Cardiac fibroblast (primary cell): ENCODE measurements at regions not wholly inside any gene's neighbourhood (a gene's known extent, or its start where the extent isn't known, plus 50 kb on each side); places are given as distances from the start of the nearest gene placed in this dataset.
"Not testable (repeated sequence)": the region's sequence is repeated elsewhere in the genome, so short reads cannot be mapped to it uniquely, and the experiment has no call there.

ENCODE experiments used
- DNase-seq, 2 donors: peaks; one replicate each; pipeline versions ENCODE4 v3.0.0 to v3.0.0-alpha.2; 2010; ENCODE audit warnings: low read depth in 2 of 2
- H3K4me3 ChIP-seq, 2 donors: replicated peaks in 1 of 2; 1 replicate in 1 of 2; 2 replicates in 1 of 2; pipeline ENCODE4 v1.5.1; 2011; ENCODE audit warnings: low read depth in 2 of 2, low read length in 2 of 2, mild to moderate bottlenecking in 2 of 2, moderate library complexity in 1 of 2
- CTCF ChIP-seq: IDR thresholded peaks from one replicate; pipeline ENCODE4 v1.5.1; 2011; ENCODE audit warnings: low read depth, mild to moderate bottlenecking, low read length, inconsistent platforms

- no peak for TF ChIP-seq CTCF
- no peak for DNase-seq
- H3K4me3 ChIP-seq: no peak overlapping the region
These were observed 347.0 kb downstream of the DOK5 start for GRCh38 chr20:54822386-54822785.

- H3K4me3 ChIP-seq: no peak overlapping the region
- no peak for DNase-seq
- TF ChIP-seq CTCF: no peak
These were observed 345.0 kb downstream of the DOK5 start for GRCh38 chr20:54820392-54820791.

- no peak overlapping the region for H3K4me3 ChIP-seq
- no peak for TF ChIP-seq CTCF
- DNase-seq: no peak
These were observed 331.1 kb downstream of the DOK5 start for GRCh38 chr20:54806462-54806861.

- no peak for DNase-seq
- H3K4me3 ChIP-seq: no peak overlapping the region
- TF ChIP-seq CTCF: no peak
These were observed 319.5 kb downstream of the DOK5 start for GRCh38 chr20:54794874-54795273.

GRCh38 chr20:54794110-54794509 lies 318.7 kb downstream of the DOK5 start:
- no peak for TF ChIP-seq CTCF
- no peak for DNase-seq
- H3K4me3 ChIP-seq: no peak overlapping the region

- TF ChIP-seq CTCF: no peak
- H3K4me3 ChIP-seq: no peak overlapping the region
- no peak for DNase-seq
These were observed 318.0 kb downstream of the DOK5 start for GRCh38 chr20:54793291-54793992.

GRCh38 chr20:54792688-54793087 lies 317.3 kb downstream of the DOK5 start:
- TF ChIP-seq CTCF: no peak

GRCh38 chr20:54788260-54788659 lies 312.9 kb downstream of the DOK5 start:
- not testable (repeated sequence) for H3K4me3 ChIP-seq, DNase-seq

More at GRCh38 chr20:54792688-54793087, 317.3 kb downstream of the DOK5 start:
- no peak overlapping the region for H3K4me3 ChIP-seq
- no peak for DNase-seq

- H3K4me3 ChIP-seq, DNase-seq: not testable (repeated sequence)
These were observed 307.4 kb downstream of the DOK5 start for GRCh38 chr20:54782758-54783157.
